Retinal pigment epithelial cell (primary cell): ENCODE measurements at regions not wholly inside any gene's neighbourhood (a gene's known extent, or its start where the extent isn't known, plus 50 kb on each side); places are given as distances from the start of the nearest gene placed in this dataset.

ENCODE experiments used
- DNase-seq: peaks from one replicate; pipeline ENCODE4 v3.0.0-alpha.2; 2010; ENCODE audit warnings: low read depth
- H3K4me3 ChIP-seq: 2 replicates; pipeline ENCODE4 v1.5.1; 2011; ENCODE audit warnings: mild to moderate bottlenecking, low read length, control low read depth, moderate library complexity
- CTCF ChIP-seq: conservative IDR thresholded peaks from 2 replicates; pipeline ENCODE4 v1.5.1; 2011; ENCODE audit warnings: low read depth, low read length, control low read depth, inconsistent platforms

GRCh38 chr11:19525714-19526113 is 186.9 kb upstream of the NAV2 start:
- H3K4me3 ChIP-seq, result no peak overlapping the region
- no peak for TF ChIP-seq CTCF
- no peak for DNase-seq

- no peak overlapping the region for H3K4me3 ChIP-seq
- no peak for DNase-seq
- TF ChIP-seq CTCF, result no peak
These were observed 187.4 kb upstream of the NAV2 start for GRCh38 chr11:19525276-19525675.

- no peak for TF ChIP-seq CTCF
- no peak overlapping the region for H3K4me3 ChIP-seq
- no peak for DNase-seq
These were observed 188.4 kb upstream of the NAV2 start for GRCh38 chr11:19524171-19524671.

- TF ChIP-seq CTCF, result no peak
- no peak overlapping the region for H3K4me3 ChIP-seq
These were observed 192.0 kb upstream of the NAV2 start for GRCh38 chr11:19520681-19521080.

GRCh38 chr11:19519912-19520641 is 192.6 kb upstream of the NAV2 start:
- TF ChIP-seq CTCF, result no peak
- no peak overlapping the region for H3K4me3 ChIP-seq
- no peak for DNase-seq

More at GRCh38 chr11:19520681-19521080, 192.0 kb upstream of the NAV2 start:
- DNase-seq, result no peak

GRCh38 chr11:19519353-19519752 is 193.3 kb upstream of the NAV2 start:
- TF ChIP-seq CTCF, result no peak
- no peak for DNase-seq
- no peak overlapping the region for H3K4me3 ChIP-seq

GRCh38 chr11:19513253-19513652 is 199.4 kb upstream of the NAV2 start:
- no peak for TF ChIP-seq CTCF
- H3K4me3 ChIP-seq, result no peak overlapping the region
- DNase-seq, result no peak
